Activated CD4-positive, alpha-beta T cell treated with anti-CD3 and anti-CD28 coated beads for 4 hours (primary cell): ENCODE measurements at regions not wholly inside any gene's neighbourhood (a gene's known extent, or its start where the extent isn't known, plus 50 kb on each side); places are given as distances from the start of the nearest gene placed in this dataset.
"Not testable (repeated sequence)": the region's sequence is repeated elsewhere in the genome, so short reads cannot be mapped to it uniquely, and the experiment has no call there.

Experiments used
- DNase-seq, 2 donors: peaks; one replicate each; pipeline ENCODE4 v3.0.0-alpha.2; 2020

GRCh38 chr2:242080575-242081214 lies 211.2 kb downstream of the RTP5 start:
- DNase-seq, result not testable (repeated sequence)

GRCh38 chr2:242084034-242084433 lies 214.5 kb downstream of the RTP5 start:
- DNase-seq, result not testable (repeated sequence)

- DNase-seq, result not testable (repeated sequence)
These were observed 215.6 kb downstream of the RTP5 start for GRCh38 chr2:242085024-242085674.

GRCh38 chr2:242085941-242086621 lies 216.6 kb downstream of the RTP5 start:
- DNase-seq, result no peak

- DNase-seq, result peak in 1 of 2 donors; percentile 12
These were observed 218.5 kb downstream of the RTP5 start for GRCh38 chr2:242088044-242088443.

GRCh38 chr2:242088471-242089212 lies 219.1 kb downstream of the RTP5 start:
- DNase-seq, result peak; percentile 91 to 92

- DNase-seq, result not testable (repeated sequence)
These were observed 219.7 kb downstream of the RTP5 start for GRCh38 chr2:242089213-242089549.

- DNase-seq, result not testable (repeated sequence)
These were observed 227.7 kb downstream of the RTP5 start for GRCh38 chr2:242097278-242097677.

GRCh38 chr2:242098034-242098433 lies 228.5 kb downstream of the RTP5 start:
- DNase-seq, result no peak

- DNase-seq, result no peak
These were observed 229.1 kb downstream of the RTP5 start for GRCh38 chr2:242098445-242099128.

- not testable (repeated sequence) for DNase-seq
These were observed 233.6 kb downstream of the RTP5 start for GRCh38 chr2:242103093-242103492.

GRCh38 chr2:242104202-242104956 lies 234.8 kb downstream of the RTP5 start:
- DNase-seq, result not testable (repeated sequence)

- DNase-seq, result not testable (repeated sequence)
These were observed 237.5 kb downstream of the RTP5 start for GRCh38 chr2:242107065-242107464.

- DNase-seq, result not testable (repeated sequence)
These were observed 239.4 kb downstream of the RTP5 start for GRCh38 chr2:242108797-242109500.

- DNase-seq, result not testable (repeated sequence)
These were observed 240.3 kb downstream of the RTP5 start for GRCh38 chr2:242109819-242110218.

- DNase-seq, result not testable (repeated sequence)
These were observed 242.4 kb downstream of the RTP5 start for GRCh38 chr2:242111954-242112353.

GRCh38 chr2:242113492-242113891 lies 244.0 kb downstream of the RTP5 start:
- not testable (repeated sequence) for DNase-seq

- DNase-seq, result not testable (repeated sequence)
These were observed 247.1 kb downstream of the RTP5 start for GRCh38 chr2:242116676-242117075.

- DNase-seq, result not testable (repeated sequence)
These were observed 247.8 kb downstream of the RTP5 start for GRCh38 chr2:242117305-242117704.

GRCh38 chr2:242119682-242120081 lies 250.2 kb downstream of the RTP5 start:
- DNase-seq, result not testable (repeated sequence)

GRCh38 chr2:242130682-242131081 lies 261.2 kb downstream of the RTP5 start:
- DNase-seq, result not testable (repeated sequence)
